ENCODE measurements at regions not wholly inside any gene's neighbourhood (a gene's known extent, or its start where the extent isn't known, plus 50 kb on each side); places are given as distances from the start of the nearest gene placed in this dataset.

DNA sequence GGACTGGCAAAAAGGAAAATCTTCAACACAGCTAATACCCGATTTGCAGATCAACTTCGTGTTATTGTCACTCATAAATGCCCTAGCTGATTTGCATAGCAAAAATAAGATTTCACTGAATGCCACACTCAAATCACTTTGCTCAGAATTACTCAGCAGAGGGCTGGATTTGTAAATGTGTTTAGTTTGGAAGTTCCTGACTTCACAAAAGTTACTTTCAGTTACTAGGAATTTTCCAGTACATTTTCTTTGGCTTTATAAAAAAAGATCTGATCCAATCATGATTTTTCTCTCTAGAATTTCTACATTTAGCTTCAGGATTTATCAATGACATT is 433.3 kb upstream of the ID2 start:
- no peaks in the 10 kb centered on the region for H3K79me2 ChIP-seq (ENCODE audit: control insufficient read depth, insufficient read depth, low read length)
- no peaks in the 10 kb centered on the region for H3K4me1 ChIP-seq (replicated peaks in 1 of 2; ENCODE audit: control insufficient read depth in 2 of 2, insufficient read depth in 2 of 2, low read length in 2 of 2)
- DNase-seq (ENCODE audit: extremely low read depth in 1 of 4, low spot score in 3 of 4) = no peak
- CTCF ChIA-PET (ENCODE audit: low intra/inter-chr PET ratio) = no interaction called here
- intact Hi-C loops (cut with micrococcal nuclease) = no loop called here
- TF ChIP-seq ZNF282 (CRISPR knock-in tag; IDR thresholded peaks at IDR 0.05) (no peak), ZBTB2 (IDR thresholded peaks at IDR 0.05) (no peak), BACH1 (tag; IDR thresholded peaks at IDR 0.05) (no peak), NR3C1 (CRISPR knock-in tag; IDR thresholded peaks at IDR 0.05) (no peak), SLC30A9 (CRISPR knock-in tag; IDR thresholded peaks at IDR 0.05) (no peak), KLF1 (tag; IDR thresholded peaks at IDR 0.05) (no peak), SRSF7 (optimal IDR thresholded peaks at IDR 0.05; ENCODE audit: low read depth, low read length) (no peak), POLR3A (IDR thresholded peaks at IDR 0.05; ENCODE audit: borderline replicate concordance, extremely low read depth, insufficient read depth, insufficient read length) (no peak), SMAD4 (CRISPR knock-in tag; conservative IDR thresholded peaks at IDR 0.05) (no peak), ELF2 (CRISPR knock-in tag; IDR thresholded peaks at IDR 0.05) (no peak), NR0B1 (IDR thresholded peaks at IDR 0.05; ENCODE audit: partially characterized antibody) (no peak), ZNF3 (CRISPR knock-in tag; IDR thresholded peaks at IDR 0.05) (no peak)
- TF ChIP-seq, protein P1, sequence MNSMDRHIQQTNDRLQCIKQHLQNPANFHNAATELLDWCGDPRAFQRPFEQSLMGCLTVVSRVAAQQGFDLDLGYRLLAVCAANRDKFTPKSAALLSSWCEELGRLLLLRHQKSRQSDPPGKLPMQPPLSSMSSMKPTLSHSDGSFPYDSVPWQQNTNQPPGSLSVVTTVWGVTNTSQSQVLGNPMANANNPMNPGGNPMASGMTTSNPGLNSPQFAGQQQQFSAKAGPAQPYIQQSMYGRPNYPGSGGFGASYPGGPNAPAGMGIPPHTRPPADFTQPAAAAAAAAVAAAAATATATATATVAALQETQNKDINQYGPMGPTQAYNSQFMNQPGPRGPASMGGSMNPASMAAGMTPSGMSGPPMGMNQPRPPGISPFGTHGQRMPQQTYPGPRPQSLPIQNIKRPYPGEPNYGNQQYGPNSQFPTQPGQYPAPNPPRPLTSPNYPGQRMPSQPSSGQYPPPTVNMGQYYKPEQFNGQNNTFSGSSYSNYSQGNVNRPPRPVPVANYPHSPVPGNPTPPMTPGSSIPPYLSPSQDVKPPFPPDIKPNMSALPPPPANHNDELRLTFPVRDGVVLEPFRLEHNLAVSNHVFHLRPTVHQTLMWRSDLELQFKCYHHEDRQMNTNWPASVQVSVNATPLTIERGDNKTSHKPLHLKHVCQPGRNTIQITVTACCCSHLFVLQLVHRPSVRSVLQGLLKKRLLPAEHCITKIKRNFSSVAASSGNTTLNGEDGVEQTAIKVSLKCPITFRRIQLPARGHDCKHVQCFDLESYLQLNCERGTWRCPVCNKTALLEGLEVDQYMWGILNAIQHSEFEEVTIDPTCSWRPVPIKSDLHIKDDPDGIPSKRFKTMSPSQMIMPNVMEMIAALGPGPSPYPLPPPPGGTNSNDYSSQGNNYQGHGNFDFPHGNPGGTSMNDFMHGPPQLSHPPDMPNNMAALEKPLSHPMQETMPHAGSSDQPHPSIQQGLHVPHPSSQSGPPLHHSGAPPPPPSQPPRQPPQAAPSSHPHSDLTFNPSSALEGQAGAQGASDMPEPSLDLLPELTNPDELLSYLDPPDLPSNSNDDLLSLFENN (IDR thresholded peaks at IDR 0.05; ENCODE audit: low read depth in 2 of 2, low read length in 2 of 2) = no peak
- H3K9ac ChIP-seq (ENCODE audit: insufficient read depth in 1 of 2, low read depth in 2 of 2, low read length in 2 of 2) = no peak overlapping the region
- POLR2A ChIA-PET = no interaction called here
- no peak overlapping the region for H3K4me2 ChIP-seq (ENCODE audit: insufficient read depth, low read length)
- FAIRE-seq = no peak
- H3K27me3 ChIP-seq (ENCODE audit: control insufficient read depth in 2 of 2, insufficient read depth in 2 of 2, low read length in 2 of 2) = peaks cover 7 to 12% of the 10 kb centered on the region in 2 experiments; a peak in 4 of 5 replicates
- no peak for ATAC-seq
- no TSS peak for BruUV-seq (replicated peaks)
- no peaks in the 10 kb centered on the region for H3K9me1 ChIP-seq (ENCODE audit: control insufficient read depth, insufficient read depth, low read length)
- no peak overlapping the region for H3K27ac ChIP-seq (ENCODE audit: extremely low read depth, low read depth, low read length)
- H4K20me1 ChIP-seq (replicated peaks; ENCODE audit: control insufficient read depth, insufficient read depth, low read length) = no peaks in the 10 kb centered on the region
- no peak overlapping the region for H3K4me3 ChIP-seq
- H3K9me3 ChIP-seq (replicated peaks; ENCODE audit: control insufficient read depth, insufficient read depth, low read depth, low read length) = no peaks in the 10 kb centered on the region
- H2AFZ ChIP-seq (ENCODE audit: low read depth, low read length) = no peak overlapping the region
- H3K36me3 ChIP-seq (ENCODE audit: control insufficient read depth, insufficient read depth, low read length) = no peaks in the 10 kb centered on the region
- 0% methylated on average over 2 of the region's 2 CpGs for WGBS (ENCODE audit: insufficient coverage, low coverage, missing lambda C conversion rate)
- in situ Hi-C loops (cut with MboI) = no loop called here

Measured in K562 (cell line).